ENCODE measurements at regions not wholly inside any gene's neighbourhood (a gene's known extent, or its start where the extent isn't known, plus 50 kb on each side); places are given as distances from the start of the nearest gene placed in this dataset.

DNA sequence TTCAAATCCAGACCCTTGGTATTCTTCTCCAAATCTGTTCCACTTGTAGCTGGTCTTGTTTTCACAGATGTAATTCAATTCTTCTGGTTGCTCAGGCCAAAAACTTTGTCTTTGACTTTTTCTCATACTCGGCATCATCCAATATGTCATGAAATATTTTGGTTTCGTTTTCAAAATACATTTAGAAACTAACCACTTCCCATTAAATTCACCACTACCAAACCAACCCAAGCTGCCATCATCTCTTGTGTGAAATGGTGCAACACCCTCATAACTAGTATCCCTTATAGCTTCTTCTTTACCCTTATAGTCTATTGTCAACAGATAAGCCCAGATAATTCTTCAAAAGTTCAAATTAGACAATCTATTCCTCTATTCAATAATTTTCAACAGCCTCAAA lies 192.1 kb downstream of the PRR32 start:
- Histone ChIP-seq H2BK15ac (ENCODE audit: low read length) (no peak overlapping the region), H2BK12ac (ENCODE audit: low read length) (no peak overlapping the region), H3K23ac (ENCODE audit: low read depth, low read length, poor library complexity) (no peak overlapping the region), H3K9me3 (replicated peaks in 1 of 2; ENCODE audit: control insufficient read depth in 2 of 2, insufficient read depth in 1 of 2, low read depth in 1 of 2, low read length in 2 of 2) (no peaks in the 10 kb centered on the region), H4K91ac (ENCODE audit: low read depth, low read length, poor library complexity) (no peak overlapping the region), H4K8ac (ENCODE audit: low read depth, low read length) (no peak overlapping the region), H3K4ac (ENCODE audit: low read length) (no peak overlapping the region), H3K4me3 (ENCODE audit: low read length in 2 of 2) (no peak overlapping the region), H2AFZ (ENCODE audit: low read length) (no peak overlapping the region), H3K4me2 (ENCODE audit: insufficient read depth, low read length, poor library complexity, severe bottlenecking) (no peak overlapping the region), H3K27ac (replicated peaks; ENCODE audit: low read length) (no peak overlapping the region), H2BK120ac (ENCODE audit: low read depth, low read length) (no peak overlapping the region), H2AK5ac (ENCODE audit: low read depth, low read length) (no peak overlapping the region), H3K36me3 (replicated peaks in 1 of 2; ENCODE audit: control insufficient read depth in 2 of 2, insufficient read depth in 2 of 2, low read length in 2 of 2) (no peaks in the 10 kb centered on the region), H2BK5ac (ENCODE audit: low read length) (no peak overlapping the region), H3K14ac (ENCODE audit: low read length) (no peak overlapping the region), H3K79me1 (ENCODE audit: low read depth, low read length) (no peaks in the 10 kb centered on the region), H3K9ac (ENCODE audit: low read depth, low read length, poor library complexity) (no peak overlapping the region), H3K27me3 (ENCODE audit: control insufficient read depth in 3 of 3, insufficient read depth in 3 of 3, low read depth in 1 of 3, low read length in 3 of 3) (no peaks in the 10 kb centered on the region), H3K18ac (ENCODE audit: low read length) (no peak overlapping the region), H3K4me1 (ENCODE audit: control insufficient read depth in 2 of 2, insufficient read depth in 1 of 2, low read depth in 1 of 2, low read length in 2 of 2) (no peaks in the 10 kb centered on the region)
- no peak for DNase-seq (ENCODE audit: low spot score)
- no CpG with 5 or more reads among the region's 2 CpGs for WGBS, 2 donors (ENCODE audit: extremely low coverage in 2 of 2, insufficient read length in 2 of 2, insufficient replicate concordance in 1 of 2)

DNA sequence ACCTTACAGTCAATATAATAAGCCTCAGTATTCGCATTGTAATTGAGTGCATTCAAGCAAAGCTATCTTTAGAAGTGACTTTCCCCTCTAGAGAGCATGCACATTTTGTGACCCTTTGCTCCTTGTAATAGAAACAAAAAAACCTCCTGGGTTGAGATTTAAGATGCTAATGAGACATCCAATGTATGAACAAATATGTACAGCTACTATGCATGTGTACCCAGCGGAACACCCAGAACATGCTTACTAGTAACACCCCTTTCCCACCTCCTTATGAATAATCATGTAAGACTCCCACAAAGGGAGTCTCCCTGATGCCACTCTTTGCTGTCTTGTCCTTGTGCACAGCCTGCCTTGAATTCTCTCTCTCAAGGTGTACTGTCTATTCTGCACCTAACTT lies 205.5 kb downstream of the PRR32 start:
- Histone ChIP-seq H3K4me1 (ENCODE audit: control insufficient read depth in 2 of 2, insufficient read depth in 1 of 2, low read depth in 1 of 2, low read length in 2 of 2) (no peaks in the 10 kb centered on the region), H3K36me3 (replicated peaks in 1 of 2; ENCODE audit: control insufficient read depth in 2 of 2, insufficient read depth in 2 of 2, low read length in 2 of 2) (no peaks in the 10 kb centered on the region), H2AK5ac (ENCODE audit: low read depth, low read length) (no peak overlapping the region), H2BK5ac (ENCODE audit: low read length) (no peak overlapping the region), H3K14ac (ENCODE audit: low read length) (no peak overlapping the region), H3K79me1 (ENCODE audit: low read depth, low read length) (no peaks in the 10 kb centered on the region), H4K91ac (ENCODE audit: low read depth, low read length, poor library complexity) (no peak overlapping the region), H3K27ac (replicated peaks; ENCODE audit: low read length) (no peak overlapping the region), H3K27me3 (ENCODE audit: control insufficient read depth in 3 of 3, insufficient read depth in 3 of 3, low read depth in 1 of 3, low read length in 3 of 3) (no peaks in the 10 kb centered on the region), H3K4ac (ENCODE audit: low read length) (no peak overlapping the region), H2BK12ac (ENCODE audit: low read length) (no peak overlapping the region), H3K4me3 (ENCODE audit: low read length in 2 of 2) (no peak overlapping the region), H2BK15ac (ENCODE audit: low read length) (no peak overlapping the region), H2AFZ (ENCODE audit: low read length) (no peak overlapping the region), H3K23ac (ENCODE audit: low read depth, low read length, poor library complexity) (no peak overlapping the region), H4K8ac (ENCODE audit: low read depth, low read length) (no peak overlapping the region), H3K9ac (ENCODE audit: low read depth, low read length, poor library complexity) (no peak overlapping the region), H3K18ac (ENCODE audit: low read length) (no peak overlapping the region), H2BK120ac (ENCODE audit: low read depth, low read length) (no peak overlapping the region), H3K9me3 (replicated peaks in 1 of 2; ENCODE audit: control insufficient read depth in 2 of 2, insufficient read depth in 1 of 2, low read depth in 1 of 2, low read length in 2 of 2) (no peaks in the 10 kb centered on the region), H3K4me2 (ENCODE audit: insufficient read depth, low read length, poor library complexity, severe bottlenecking) (no peak overlapping the region)
- DNase-seq (ENCODE audit: low spot score): no peak
- no CpG with 5 or more reads among the region's 2 CpGs for WGBS, 2 donors (ENCODE audit: extremely low coverage in 2 of 2, insufficient read length in 2 of 2, insufficient replicate concordance in 1 of 2)

DNA sequence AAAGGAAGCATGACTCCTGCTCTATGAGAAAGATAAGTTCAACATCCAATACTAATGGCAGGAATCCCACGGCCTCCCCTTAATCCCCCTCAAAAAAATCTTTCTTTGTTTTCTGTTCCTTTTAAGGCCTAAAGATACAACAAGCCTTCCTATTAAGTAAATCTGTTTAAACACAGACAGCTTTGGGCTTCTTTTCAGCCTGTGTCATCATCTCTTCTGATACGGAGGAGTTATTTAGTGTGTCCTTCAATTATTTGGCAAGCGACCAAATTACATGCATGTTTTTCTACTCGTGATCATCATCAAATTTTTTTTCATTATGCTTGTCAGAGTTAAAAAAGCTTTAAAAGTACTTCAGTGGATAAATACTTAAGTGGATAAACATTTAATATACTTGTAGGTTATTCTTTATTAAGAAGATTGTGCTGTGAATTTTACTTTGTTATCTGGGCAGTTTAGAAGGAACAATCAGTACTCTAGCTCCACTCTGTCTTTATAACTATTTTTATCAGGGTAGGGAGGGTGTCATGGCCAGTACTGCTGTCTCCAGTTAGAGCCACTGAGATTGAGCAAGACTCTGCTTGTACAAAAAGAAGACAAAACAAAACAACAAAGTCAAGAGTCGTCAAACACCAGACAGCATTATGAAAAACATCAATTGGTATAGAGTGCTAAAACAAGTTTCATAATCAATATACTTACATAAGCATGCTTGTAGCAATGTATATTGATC lies 210.7 kb downstream of the PRR32 start:
- DNase-seq (ENCODE audit: low spot score): no peak
- H3K14ac ChIP-seq (ENCODE audit: low read length): no peak overlapping the region
- no peak overlapping the region for H3K9ac ChIP-seq (ENCODE audit: low read depth, low read length, poor library complexity)
- H3K36me3 ChIP-seq (replicated peaks in 1 of 2; ENCODE audit: control insufficient read depth in 2 of 2, insufficient read depth in 2 of 2, low read length in 2 of 2): no peaks in the 10 kb centered on the region
- no peak overlapping the region for H2BK12ac ChIP-seq (ENCODE audit: low read length)
- no peak overlapping the region for H3K4ac ChIP-seq (ENCODE audit: low read length)
- H3K9me3 ChIP-seq (replicated peaks in 1 of 2; ENCODE audit: control insufficient read depth in 2 of 2, insufficient read depth in 1 of 2, low read depth in 1 of 2, low read length in 2 of 2): no peaks in the 10 kb centered on the region
- no peak overlapping the region for H2BK120ac ChIP-seq (ENCODE audit: low read depth, low read length)
- WGBS, 2 donors (ENCODE audit: extremely low coverage in 2 of 2, insufficient read length in 2 of 2, insufficient replicate concordance in 1 of 2): no CpG with 5 or more reads among the region's 5 CpGs
- no peak overlapping the region for H2BK5ac ChIP-seq (ENCODE audit: low read length)
- no peaks in the 10 kb centered on the region for H3K4me1 ChIP-seq (ENCODE audit: control insufficient read depth in 2 of 2, insufficient read depth in 1 of 2, low read depth in 1 of 2, low read length in 2 of 2)
- H3K4me2 ChIP-seq (ENCODE audit: insufficient read depth, low read length, poor library complexity, severe bottlenecking): no peak overlapping the region
- H4K91ac ChIP-seq (ENCODE audit: low read depth, low read length, poor library complexity): no peak overlapping the region
- no peaks in the 10 kb centered on the region for H3K79me1 ChIP-seq (ENCODE audit: low read depth, low read length)
- no peaks in the 10 kb centered on the region for H3K27me3 ChIP-seq (ENCODE audit: control insufficient read depth in 3 of 3, insufficient read depth in 3 of 3, low read depth in 1 of 3, low read length in 3 of 3)
- H2AFZ ChIP-seq (ENCODE audit: low read length): no peak overlapping the region
- no peak overlapping the region for H3K27ac ChIP-seq (replicated peaks; ENCODE audit: low read length)
- no peak overlapping the region for H3K18ac ChIP-seq (ENCODE audit: low read length)
- H4K8ac ChIP-seq (ENCODE audit: low read depth, low read length): no peak overlapping the region
- no peak overlapping the region for H2AK5ac ChIP-seq (ENCODE audit: low read depth, low read length)
- H2BK15ac ChIP-seq (ENCODE audit: low read length): no peak overlapping the region
- no peak overlapping the region for H3K4me3 ChIP-seq (ENCODE audit: low read length in 2 of 2)
- H3K23ac ChIP-seq (ENCODE audit: low read depth, low read length, poor library complexity): no peak overlapping the region

DNA sequence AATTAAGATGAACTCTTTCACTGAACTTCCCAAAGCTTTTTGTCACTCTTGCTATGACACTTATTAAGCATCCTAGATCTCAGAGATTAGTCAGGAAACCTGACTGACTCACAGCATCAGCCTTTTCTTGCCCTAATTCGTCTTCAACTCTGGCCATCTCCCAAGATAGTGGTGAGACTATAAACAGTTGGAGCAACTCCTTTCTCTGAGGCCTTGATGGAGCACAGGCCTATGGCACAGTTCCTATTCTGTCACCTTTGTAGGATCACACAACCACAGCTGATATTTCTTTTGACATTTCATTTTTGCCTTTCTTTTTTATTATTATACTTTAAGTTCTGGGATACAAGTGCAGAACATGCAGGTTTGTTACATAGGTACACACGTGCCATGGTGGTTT lies 217.6 kb downstream of the PRR32 start:
- H2BK5ac ChIP-seq (ENCODE audit: low read length): no peak overlapping the region
- no peak overlapping the region for H3K14ac ChIP-seq (ENCODE audit: low read length)
- H4K91ac ChIP-seq (ENCODE audit: low read depth, low read length, poor library complexity): no peak overlapping the region
- no peaks in the 10 kb centered on the region for H3K79me1 ChIP-seq (ENCODE audit: low read depth, low read length)
- H2BK12ac ChIP-seq (ENCODE audit: low read length): no peak overlapping the region
- no peak overlapping the region for H3K4ac ChIP-seq (ENCODE audit: low read length)
- no peak for DNase-seq (ENCODE audit: low spot score)
- H3K4me2 ChIP-seq (ENCODE audit: insufficient read depth, low read length, poor library complexity, severe bottlenecking): no peak overlapping the region
- no peaks in the 10 kb centered on the region for H3K9me3 ChIP-seq (replicated peaks in 1 of 2; ENCODE audit: control insufficient read depth in 2 of 2, insufficient read depth in 1 of 2, low read depth in 1 of 2, low read length in 2 of 2)
- no peak overlapping the region for H3K23ac ChIP-seq (ENCODE audit: low read depth, low read length, poor library complexity)
- no peak overlapping the region for H3K9ac ChIP-seq (ENCODE audit: low read depth, low read length, poor library complexity)
- H3K4me3 ChIP-seq (ENCODE audit: low read length in 2 of 2): no peak overlapping the region
- H2BK15ac ChIP-seq (ENCODE audit: low read length): no peak overlapping the region
- no peaks in the 10 kb centered on the region for H3K4me1 ChIP-seq (ENCODE audit: control insufficient read depth in 2 of 2, insufficient read depth in 1 of 2, low read depth in 1 of 2, low read length in 2 of 2)
- no peak overlapping the region for H3K27ac ChIP-seq (replicated peaks; ENCODE audit: low read length)
- no peaks in the 10 kb centered on the region for H3K27me3 ChIP-seq (ENCODE audit: control insufficient read depth in 3 of 3, insufficient read depth in 3 of 3, low read depth in 1 of 3, low read length in 3 of 3)
- H2BK120ac ChIP-seq (ENCODE audit: low read depth, low read length): no peak overlapping the region
- H2AFZ ChIP-seq (ENCODE audit: low read length): no peak overlapping the region
- no peaks in the 10 kb centered on the region for H3K36me3 ChIP-seq (replicated peaks in 1 of 2; ENCODE audit: control insufficient read depth in 2 of 2, insufficient read depth in 2 of 2, low read length in 2 of 2)
- no peak overlapping the region for H3K18ac ChIP-seq (ENCODE audit: low read length)
- WGBS, 2 donors (ENCODE audit: extremely low coverage in 2 of 2, insufficient read length in 2 of 2, insufficient replicate concordance in 1 of 2): no CpG with 5 or more reads among the region's 2 CpGs
- no peak overlapping the region for H4K8ac ChIP-seq (ENCODE audit: low read depth, low read length)
- no peak overlapping the region for H2AK5ac ChIP-seq (ENCODE audit: low read depth, low read length)

Measured in neuronal stem cell (in vitro differentiated cells).